Activated CD8-positive, alpha-beta T cell treated with anti-CD3 and anti-CD28 coated beads for 36 hours (primary cell): ENCODE measurements at regions not wholly inside any gene's neighbourhood (a gene's known extent, or its start where the extent isn't known, plus 50 kb on each side); places are given as distances from the start of the nearest gene placed in this dataset.

Source experiments
- ATAC-seq: fragments of 200-7000 bp; cut with Tn5 transposase; one replicate; pipeline ENCODE4 v1.10.0; 2021; ENCODE audit warnings: mild to moderate bottlenecking, moderate library complexity
- CTCF ChIA-PET: fragments of 350-600 bp; sonication (Branson Sonifier 250); formaldehyde crosslinking; loops from one replicate; lab custom pipeline; 2021; ENCODE audit warnings: antibody characterized with exemption; lab: Charles Lee
- POLR2A ChIA-PET: fragments of 350-600 bp; sonication (Branson Sonifier 250); formaldehyde crosslinking; loops from one replicate; lab custom pipeline; 2021; ENCODE audit warnings: antibody characterized with exemption; lab: Charles Lee
- DNase-seq: peaks from one replicate; pipeline ENCODE4 v3.0.0-alpha.2; 2020
- H3K27ac Mint-ChIP-seq: one replicate; pipeline ENCODE4 v1.8.0; 2021; ENCODE audit warnings: mild to moderate bottlenecking, mixed read lengths
- H3K27me3 Mint-ChIP-seq: one replicate; pipeline ENCODE4 v1.8.0; 2021; ENCODE audit warnings: mixed read lengths
- H3K36me3 Mint-ChIP-seq: one replicate; pipeline ENCODE4 v1.8.0; 2021; ENCODE audit warnings: low read depth, mixed read lengths
- H3K4me1 Mint-ChIP-seq: one replicate; pipeline ENCODE4 v1.8.0; 2021; ENCODE audit warnings: low read depth, mixed read lengths
- H3K4me3 Mint-ChIP-seq: one replicate; pipeline ENCODE4 v1.8.0; 2021; ENCODE audit warnings: mild to moderate bottlenecking, moderate library complexity, mixed read lengths
- H3K9me3 Mint-ChIP-seq: one replicate; pipeline ENCODE4 v1.8.0; 2021; ENCODE audit warnings: mixed read lengths
- intact Hi-C: fragments of 100-400 bp; cut with micrococcal nuclease; formaldehyde crosslinking; loops from one replicate; pipeline ENCODE4 v1.10.0; 2022
- TF ChIP-seq, protein P1 (sequence below): fragments of 200-600 bp; IDR thresholded peaks from one replicate; pipeline ENCODE4 v1.8.0; 2022; ENCODE audit warnings: antibody characterized with exemption, mild to moderate bottlenecking

DNA sequence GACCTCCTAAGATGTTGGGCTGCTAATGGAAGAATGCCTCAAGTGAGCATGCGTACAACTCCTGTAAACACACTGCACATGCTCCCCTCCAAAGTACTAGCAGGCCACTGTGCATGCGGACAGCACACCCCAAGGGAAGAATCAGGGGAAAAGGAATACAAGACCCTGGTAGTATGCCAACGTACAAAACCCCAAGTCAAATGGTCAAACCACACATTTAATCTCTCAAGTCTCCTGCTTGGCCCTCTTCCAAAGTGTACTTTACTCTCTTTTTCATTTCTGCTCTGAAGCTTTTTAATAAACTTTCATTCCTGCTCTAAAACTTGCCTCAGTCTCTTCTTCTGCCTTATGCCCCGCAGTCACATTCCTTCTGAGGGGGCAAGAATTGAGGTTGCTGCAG lies 466.4 kb downstream of the DMRTA1 start:
- ATAC-seq = no peak
- DNase-seq = no peak
- intact Hi-C loops = no loop called here
- no peak overlapping the region for H3K27ac Mint-ChIP-seq
- H3K4me3 Mint-ChIP-seq = no peak overlapping the region
- H3K36me3 Mint-ChIP-seq = no peaks in the 10 kb centered on the region
- H3K9me3 Mint-ChIP-seq = peaks cover 7% of the 10 kb centered on the region
- ChIA-PET POLR2A (no interaction called here), CTCF (no interaction called here)
- TF ChIP-seq, protein P1, sequence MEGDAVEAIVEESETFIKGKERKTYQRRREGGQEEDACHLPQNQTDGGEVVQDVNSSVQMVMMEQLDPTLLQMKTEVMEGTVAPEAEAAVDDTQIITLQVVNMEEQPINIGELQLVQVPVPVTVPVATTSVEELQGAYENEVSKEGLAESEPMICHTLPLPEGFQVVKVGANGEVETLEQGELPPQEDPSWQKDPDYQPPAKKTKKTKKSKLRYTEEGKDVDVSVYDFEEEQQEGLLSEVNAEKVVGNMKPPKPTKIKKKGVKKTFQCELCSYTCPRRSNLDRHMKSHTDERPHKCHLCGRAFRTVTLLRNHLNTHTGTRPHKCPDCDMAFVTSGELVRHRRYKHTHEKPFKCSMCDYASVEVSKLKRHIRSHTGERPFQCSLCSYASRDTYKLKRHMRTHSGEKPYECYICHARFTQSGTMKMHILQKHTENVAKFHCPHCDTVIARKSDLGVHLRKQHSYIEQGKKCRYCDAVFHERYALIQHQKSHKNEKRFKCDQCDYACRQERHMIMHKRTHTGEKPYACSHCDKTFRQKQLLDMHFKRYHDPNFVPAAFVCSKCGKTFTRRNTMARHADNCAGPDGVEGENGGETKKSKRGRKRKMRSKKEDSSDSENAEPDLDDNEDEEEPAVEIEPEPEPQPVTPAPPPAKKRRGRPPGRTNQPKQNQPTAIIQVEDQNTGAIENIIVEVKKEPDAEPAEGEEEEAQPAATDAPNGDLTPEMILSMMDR = no peak
- H3K4me1 Mint-ChIP-seq = no peaks in the 10 kb centered on the region
- H3K27me3 Mint-ChIP-seq = no peaks in the 10 kb centered on the region

- intact Hi-C loops = no loop called here
- ChIA-PET CTCF (no interaction called here), POLR2A (no interaction called here)
- no peak for ATAC-seq
- no peak overlapping the region for H3K4me3 Mint-ChIP-seq
- no peak overlapping the region for H3K27ac Mint-ChIP-seq
- H3K4me1 Mint-ChIP-seq = no peaks in the 10 kb centered on the region
- TF ChIP-seq, protein P1 = no peak
- H3K9me3 Mint-ChIP-seq = peaks cover 8% of the 10 kb centered on the region
- no peaks in the 10 kb centered on the region for H3K36me3 Mint-ChIP-seq
- no peaks in the 10 kb centered on the region for H3K27me3 Mint-ChIP-seq
- DNase-seq = no peak
These were observed 466.9 kb downstream of the DMRTA1 start for GRCh38 chr9:22913518-22913917.

- DNase-seq (no peak), ATAC-seq (no peak)
- intact Hi-C loops = no loop called here
- Mint-ChIP-seq H3K4me3 (no peak overlapping the region), H3K4me1 (no peaks in the 10 kb centered on the region), H3K9me3 (peaks cover 3% of the 10 kb centered on the region), H3K27ac (no peak overlapping the region), H3K27me3 (no peaks in the 10 kb centered on the region), H3K36me3 (no peaks in the 10 kb centered on the region)
- TF ChIP-seq, protein P1 = no peak
- CTCF ChIA-PET = no interaction called here
- POLR2A ChIA-PET = no interaction called here
These were observed 469.5 kb downstream of the DMRTA1 start for GRCh38 chr9:22916148-22916547.

DNA sequence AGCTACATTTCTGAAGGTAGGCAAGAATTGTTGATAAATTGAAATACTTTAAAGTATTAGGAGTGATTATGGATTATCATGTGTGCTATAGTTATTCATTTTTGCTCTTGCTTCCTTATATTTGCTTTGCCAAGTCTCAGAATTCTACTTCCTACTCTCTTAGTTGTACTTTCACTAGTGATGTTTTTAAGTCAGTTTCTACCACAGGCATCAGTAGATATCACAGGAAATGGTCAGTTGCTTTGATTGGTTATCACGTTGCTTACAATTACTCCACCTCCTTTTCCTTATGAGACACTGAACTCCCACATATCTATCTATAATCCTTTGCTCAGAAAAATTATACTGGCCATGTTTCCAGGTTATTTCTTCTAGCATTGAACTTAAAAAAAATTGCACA lies 472.8 kb downstream of the DMRTA1 start:
- TF ChIP-seq, protein P1 = no peak
- Mint-ChIP-seq H3K9me3 (peaks cover 4% of the 10 kb centered on the region), H3K4me1 (no peaks in the 10 kb centered on the region), H3K4me3 (no peak overlapping the region), H3K27ac (no peak overlapping the region), H3K36me3 (no peaks in the 10 kb centered on the region), H3K27me3 (no peaks in the 10 kb centered on the region)
- ChIA-PET POLR2A (no interaction called here), CTCF (no interaction called here)
- DNase-seq (no peak), ATAC-seq (no peak)
- intact Hi-C loops = no loop called here

- Mint-ChIP-seq H3K9me3 (peaks cover 4% of the 10 kb centered on the region), H3K27ac (no peak overlapping the region), H3K4me3 (no peak overlapping the region), H3K4me1 (no peaks in the 10 kb centered on the region), H3K27me3 (no peaks in the 10 kb centered on the region), H3K36me3 (no peaks in the 10 kb centered on the region)
- ATAC-seq (no peak), DNase-seq (no peak)
- ChIA-PET CTCF (no interaction called here), POLR2A (no interaction called here)
- TF ChIP-seq, protein P1 = no peak
- intact Hi-C loops = no loop called here
These were observed 475.1 kb downstream of the DMRTA1 start for GRCh38 chr9:22921742-22922141.
